ENCODE measurements at regions not wholly inside any gene's neighbourhood (a gene's known extent, or its start where the extent isn't known, plus 50 kb on each side); places are given as distances from the start of the nearest gene placed in this dataset.

DNA sequence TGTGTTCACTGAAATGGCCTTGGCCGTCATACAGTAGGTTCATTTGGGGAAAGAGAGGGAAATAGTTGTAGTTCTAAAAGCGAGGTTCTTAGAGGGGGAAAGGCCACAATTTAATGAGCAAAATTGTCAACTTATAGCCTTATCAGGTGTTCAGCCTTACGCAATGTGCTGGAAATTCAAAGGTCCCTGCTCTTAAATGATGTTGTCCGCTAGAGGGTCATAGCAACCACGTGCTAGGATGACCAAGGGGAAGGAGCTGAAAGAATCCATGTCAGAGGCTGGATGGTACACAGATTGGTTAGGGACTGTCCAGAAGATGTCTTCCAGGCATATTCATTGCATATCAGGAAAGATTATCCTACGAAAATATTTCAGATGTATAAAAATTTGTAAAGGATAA is 282.3 kb upstream of the MEX3C start:
- Histone ChIP-seq H3K4me1 (ENCODE audit: control insufficient read depth, insufficient read depth, low read length) (no peaks in the 10 kb centered on the region), H3K36me3 (ENCODE audit: control insufficient read depth in 2 of 2, insufficient read depth in 2 of 2, low read length in 1 of 2) (no peaks in the 10 kb centered on the region), H3K27ac (ENCODE audit: control insufficient read depth, insufficient read depth) (no peak overlapping the region), H3K27me3 (replicated peaks in 1 of 2; ENCODE audit: control insufficient read depth in 2 of 2, insufficient read depth in 2 of 2, low read length in 1 of 2) (peaks cover 0 to 2% of the 10 kb centered on the region in 2 experiments; a peak in 1 of 4 replicates), H3K9me3 (replicated peaks; ENCODE audit: control insufficient read depth, insufficient read depth, low read length) (no peaks in the 10 kb centered on the region), H3K4me2 (ENCODE audit: control insufficient read depth, insufficient read depth) (no peak overlapping the region), H2AFZ (ENCODE audit: control insufficient read depth, low read depth, low read length) (no peak overlapping the region), H3K79me2 (ENCODE audit: control insufficient read depth, insufficient read depth, low read length) (no peaks in the 10 kb centered on the region), H3K4me3 (no peak overlapping the region), H4K20me1 (ENCODE audit: control insufficient read depth, insufficient read depth) (no peaks in the 10 kb centered on the region; the same call in 1 of the 2 replicates), H3K9ac (ENCODE audit: control insufficient read depth, insufficient read depth, low read length) (no peak overlapping the region)
- ChIA-PET POLR2A (no interaction called here), CTCF (interaction anchor here (1.2 kb wide), 1 partner anchor 32 kb away, joined by 3 read pairs; no protein-coding TSS in a partner anchor), SMC1A (ENCODE audit: uncharacterized antibody, unreplicated experiment) (interaction anchor here (0.5 kb wide), 1 partner anchor 603 kb away, joined by 3 read pairs; no protein-coding TSS in a partner anchor), RAD21 (ENCODE audit: unreplicated experiment) (no interaction called here)
- no TSS peak for BruUV-seq (replicated peaks)
- DNase-seq (ENCODE audit: low read depth, low spot score) (no peak), FAIRE-seq (no peak), ATAC-seq (no peak)
- in situ Hi-C loops (cut with MboI): no loop called here
- 22% methylated on average over 6 of the region's 6 CpGs for WGBS (ENCODE audit: insufficient coverage, insufficient replicate concordance, low lambda C conversion rate, missing lambda C conversion rate)
- intact Hi-C loops (cut with micrococcal nuclease; ENCODE audit: unreplicated experiment): no loop called here
- TF ChIP-seq TCF7 (IDR thresholded peaks at IDR 0.05; ENCODE audit: borderline replicate concordance) (no peak), STAT3 (IDR thresholded peaks at IDR 0.05; ENCODE audit: low read depth, low read length) (no peak), TCF12 (IDR thresholded peaks at IDR 0.05; ENCODE audit: low read depth, low read length) (no peak), ASH2L (IDR thresholded peaks at IDR 0.05; ENCODE audit: borderline replicate concordance, low read depth) (no peak), POLR2AphosphoS2 (IDR thresholded peaks at IDR 0.05; ENCODE audit: low read depth, low read length) (no peak), TAF1 (IDR thresholded peaks at IDR 0.05; ENCODE audit: borderline replicate concordance, low read depth, low read length) (no peak), NBN (IDR thresholded peaks at IDR 0.05) (no peak), MYC (IDR thresholded peaks at IDR 0.05; ENCODE audit: insufficient read depth, insufficient read length, insufficient replicate concordance, low read length, severe bottlenecking) (no peak), NRF1 (conservative IDR thresholded peaks at IDR 0.05; ENCODE audit: low read depth, low read length) (no peak), HCFC1 (IDR thresholded peaks at IDR 0.05; ENCODE audit: low read length) (no peak), NFIC (IDR thresholded peaks at IDR 0.05; ENCODE audit: low read depth, low read length) (no peak)
- TF ChIP-seq, protein P1, sequence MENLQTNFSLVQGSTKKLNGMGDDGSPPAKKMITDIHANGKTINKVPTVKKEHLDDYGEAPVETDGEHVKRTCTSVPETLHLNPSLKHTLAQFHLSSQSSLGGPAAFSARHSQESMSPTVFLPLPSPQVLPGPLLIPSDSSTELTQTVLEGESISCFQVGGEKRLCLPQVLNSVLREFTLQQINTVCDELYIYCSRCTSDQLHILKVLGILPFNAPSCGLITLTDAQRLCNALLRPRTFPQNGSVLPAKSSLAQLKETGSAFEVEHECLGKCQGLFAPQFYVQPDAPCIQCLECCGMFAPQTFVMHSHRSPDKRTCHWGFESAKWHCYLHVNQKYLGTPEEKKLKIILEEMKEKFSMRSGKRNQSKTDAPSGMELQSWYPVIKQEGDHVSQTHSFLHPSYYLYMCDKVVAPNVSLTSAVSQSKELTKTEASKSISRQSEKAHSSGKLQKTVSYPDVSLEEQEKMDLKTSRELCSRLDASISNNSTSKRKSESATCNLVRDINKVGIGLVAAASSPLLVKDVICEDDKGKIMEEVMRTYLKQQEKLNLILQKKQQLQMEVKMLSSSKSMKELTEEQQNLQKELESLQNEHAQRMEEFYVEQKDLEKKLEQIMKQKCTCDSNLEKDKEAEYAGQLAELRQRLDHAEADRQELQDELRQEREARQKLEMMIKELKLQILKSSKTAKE (IDR thresholded peaks at IDR 0.05; ENCODE audit: low read depth, poor library complexity, severe bottlenecking): no peak
- TF ChIP-seq, protein P2, sequence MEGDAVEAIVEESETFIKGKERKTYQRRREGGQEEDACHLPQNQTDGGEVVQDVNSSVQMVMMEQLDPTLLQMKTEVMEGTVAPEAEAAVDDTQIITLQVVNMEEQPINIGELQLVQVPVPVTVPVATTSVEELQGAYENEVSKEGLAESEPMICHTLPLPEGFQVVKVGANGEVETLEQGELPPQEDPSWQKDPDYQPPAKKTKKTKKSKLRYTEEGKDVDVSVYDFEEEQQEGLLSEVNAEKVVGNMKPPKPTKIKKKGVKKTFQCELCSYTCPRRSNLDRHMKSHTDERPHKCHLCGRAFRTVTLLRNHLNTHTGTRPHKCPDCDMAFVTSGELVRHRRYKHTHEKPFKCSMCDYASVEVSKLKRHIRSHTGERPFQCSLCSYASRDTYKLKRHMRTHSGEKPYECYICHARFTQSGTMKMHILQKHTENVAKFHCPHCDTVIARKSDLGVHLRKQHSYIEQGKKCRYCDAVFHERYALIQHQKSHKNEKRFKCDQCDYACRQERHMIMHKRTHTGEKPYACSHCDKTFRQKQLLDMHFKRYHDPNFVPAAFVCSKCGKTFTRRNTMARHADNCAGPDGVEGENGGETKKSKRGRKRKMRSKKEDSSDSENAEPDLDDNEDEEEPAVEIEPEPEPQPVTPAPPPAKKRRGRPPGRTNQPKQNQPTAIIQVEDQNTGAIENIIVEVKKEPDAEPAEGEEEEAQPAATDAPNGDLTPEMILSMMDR (IDR thresholded peaks at IDR 0.05 in 2 of 3, conservative IDR thresholded peaks at IDR 0.05 in 1 of 3; ENCODE audit: control insufficient read depth in 2 of 3, extremely low read depth in 1 of 3, insufficient read depth in 1 of 3, low read depth in 3 of 3, low read length in 3 of 3): no peak
- TF ChIP-seq, protein P3, sequence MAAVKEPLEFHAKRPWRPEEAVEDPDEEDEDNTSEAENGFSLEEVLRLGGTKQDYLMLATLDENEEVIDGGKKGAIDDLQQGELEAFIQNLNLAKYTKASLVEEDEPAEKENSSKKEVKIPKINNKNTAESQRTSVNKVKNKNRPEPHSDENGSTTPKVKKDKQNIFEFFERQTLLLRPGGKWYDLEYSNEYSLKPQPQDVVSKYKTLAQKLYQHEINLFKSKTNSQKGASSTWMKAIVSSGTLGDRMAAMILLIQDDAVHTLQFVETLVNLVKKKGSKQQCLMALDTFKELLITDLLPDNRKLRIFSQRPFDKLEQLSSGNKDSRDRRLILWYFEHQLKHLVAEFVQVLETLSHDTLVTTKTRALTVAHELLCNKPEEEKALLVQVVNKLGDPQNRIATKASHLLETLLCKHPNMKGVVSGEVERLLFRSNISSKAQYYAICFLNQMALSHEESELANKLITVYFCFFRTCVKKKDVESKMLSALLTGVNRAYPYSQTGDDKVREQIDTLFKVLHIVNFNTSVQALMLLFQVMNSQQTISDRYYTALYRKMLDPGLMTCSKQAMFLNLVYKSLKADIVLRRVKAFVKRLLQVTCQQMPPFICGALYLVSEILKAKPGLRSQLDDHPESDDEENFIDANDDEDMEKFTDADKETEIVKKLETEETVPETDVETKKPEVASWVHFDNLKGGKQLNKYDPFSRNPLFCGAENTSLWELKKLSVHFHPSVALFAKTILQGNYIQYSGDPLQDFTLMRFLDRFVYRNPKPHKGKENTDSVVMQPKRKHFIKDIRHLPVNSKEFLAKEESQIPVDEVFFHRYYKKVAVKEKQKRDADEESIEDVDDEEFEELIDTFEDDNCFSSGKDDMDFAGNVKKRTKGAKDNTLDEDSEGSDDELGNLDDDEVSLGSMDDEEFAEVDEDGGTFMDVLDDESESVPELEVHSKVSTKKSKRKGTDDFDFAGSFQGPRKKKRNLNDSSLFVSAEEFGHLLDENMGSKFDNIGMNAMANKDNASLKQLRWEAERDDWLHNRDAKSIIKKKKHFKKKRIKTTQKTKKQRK (IDR thresholded peaks at IDR 0.05; ENCODE audit: low read depth, low read length): no peak
- TF ChIP-seq, protein P4, sequence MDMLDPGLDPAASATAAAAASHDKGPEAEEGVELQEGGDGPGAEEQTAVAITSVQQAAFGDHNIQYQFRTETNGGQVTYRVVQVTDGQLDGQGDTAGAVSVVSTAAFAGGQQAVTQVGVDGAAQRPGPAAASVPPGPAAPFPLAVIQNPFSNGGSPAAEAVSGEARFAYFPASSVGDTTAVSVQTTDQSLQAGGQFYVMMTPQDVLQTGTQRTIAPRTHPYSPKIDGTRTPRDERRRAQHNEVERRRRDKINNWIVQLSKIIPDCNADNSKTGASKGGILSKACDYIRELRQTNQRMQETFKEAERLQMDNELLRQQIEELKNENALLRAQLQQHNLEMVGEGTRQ (IDR thresholded peaks at IDR 0.05; ENCODE audit: borderline replicate concordance, low read depth, low read length): no peak

All from GM12878 (cell line).